ENCODE measurements at regions not wholly inside any gene's neighbourhood (a gene's known extent, or its start where the extent isn't known, plus 50 kb on each side); places are given as distances from the start of the nearest gene placed in this dataset.

GRCh38 chr5:2003206-2003605 is 120.5 kb upstream of the IRX4 start:
- H3K27me3 Mint-ChIP-seq = peaks cover 12% of the 10 kb centered on the region
- no peak overlapping the region for H3K27ac Mint-ChIP-seq
- H3K4me3 Mint-ChIP-seq = no peak overlapping the region
- ChIA-PET POLR2A (no interaction called here), CTCF (no interaction called here)
- H3K9me3 Mint-ChIP-seq (ENCODE audit: low read depth) = peaks cover 2% of the 10 kb centered on the region
- intact Hi-C loops (cut with DNase I, micrococcal nuclease) = no loop called here
- DNase-seq = no peak
- no peak for ATAC-seq
- no peaks in the 10 kb centered on the region for H3K4me1 Mint-ChIP-seq
- H3K36me3 Mint-ChIP-seq (ENCODE audit: low read depth) = no peaks in the 10 kb centered on the region

- Mint-ChIP-seq H3K9me3 (ENCODE audit: low read depth) (peaks cover 6% of the 10 kb centered on the region), H3K27ac (no peak overlapping the region), H3K4me3 (no peak overlapping the region), H3K27me3 (peaks cover 16% of the 10 kb centered on the region), H3K36me3 (ENCODE audit: low read depth) (no peaks in the 10 kb centered on the region), H3K4me1 (no peaks in the 10 kb centered on the region)
- ATAC-seq (no peak), DNase-seq (no peak)
- CTCF ChIA-PET = no interaction called here
- POLR2A ChIA-PET = no interaction called here
- intact Hi-C loops (cut with DNase I, micrococcal nuclease) = no loop called here
Observed at GRCh38 chr5:2001300-2001699, 118.6 kb upstream of the IRX4 start.

- Mint-ChIP-seq H3K36me3 (ENCODE audit: low read depth) (no peaks in the 10 kb centered on the region), H3K27me3 (peaks cover 16% of the 10 kb centered on the region), H3K4me1 (no peaks in the 10 kb centered on the region), H3K9me3 (ENCODE audit: low read depth) (peaks cover 6% of the 10 kb centered on the region), H3K4me3 (no peak overlapping the region), H3K27ac (no peak overlapping the region)
- ChIA-PET POLR2A (no interaction called here), CTCF (interaction anchor here (0.6 kb wide), 1 partner anchor 1513 kb away, joined by 3 read pairs; no protein-coding TSS in a partner anchor)
- ATAC-seq = no peak
- intact Hi-C loops (cut with DNase I, micrococcal nuclease) = no loop called here
- no peak for DNase-seq
Observed at GRCh38 chr5:2000591-2000990, 117.9 kb upstream of the IRX4 start.

- H3K4me1 Mint-ChIP-seq = no peaks in the 10 kb centered on the region
- intact Hi-C loops (cut with DNase I, micrococcal nuclease) = no loop called here
- no peaks in the 10 kb centered on the region for H3K36me3 Mint-ChIP-seq (ENCODE audit: low read depth)
- ChIA-PET CTCF (no interaction called here), POLR2A (no interaction called here)
- no peak overlapping the region for H3K4me3 Mint-ChIP-seq
- ATAC-seq (no peak), DNase-seq (no peak)
- H3K9me3 Mint-ChIP-seq (ENCODE audit: low read depth) = peaks cover 6% of the 10 kb centered on the region
- H3K27me3 Mint-ChIP-seq = peaks cover 19% of the 10 kb centered on the region
- no peak overlapping the region for H3K27ac Mint-ChIP-seq
Observed at GRCh38 chr5:1999794-2000193, 117.1 kb upstream of the IRX4 start.

GRCh38 chr5:1998716-1999317 is 116.1 kb upstream of the IRX4 start:
- POLR2A ChIA-PET = no interaction called here
- peaks cover 6% of the 10 kb centered on the region for H3K9me3 Mint-ChIP-seq (ENCODE audit: low read depth)
- peaks cover 24% of the 10 kb centered on the region for H3K27me3 Mint-ChIP-seq

GRCh38 chr5:1998348-1998669 is 115.6 kb upstream of the IRX4 start:
- Mint-ChIP-seq H3K4me3 (no peak overlapping the region), H3K36me3 (ENCODE audit: low read depth) (no peaks in the 10 kb centered on the region), H3K9me3 (ENCODE audit: low read depth) (peaks cover 6% of the 10 kb centered on the region), H3K27ac (no peak overlapping the region), H3K27me3 (peaks cover 23% of the 10 kb centered on the region), H3K4me1 (no peaks in the 10 kb centered on the region)
- intact Hi-C loops (cut with DNase I, micrococcal nuclease) = no loop called here
- DNase-seq = no peak
- CTCF ChIA-PET = no interaction called here
- POLR2A ChIA-PET = no interaction called here
- ATAC-seq = no peak

More at GRCh38 chr5:1998716-1999317, 116.1 kb upstream of the IRX4 start:
- ATAC-seq (no peak), DNase-seq (no peak)
- intact Hi-C loops (cut with DNase I, micrococcal nuclease) = no loop called here
- CTCF ChIA-PET = no interaction called here
- Mint-ChIP-seq H3K4me1 (no peaks in the 10 kb centered on the region), H3K27ac (no peak overlapping the region), H3K4me3 (no peak overlapping the region), H3K36me3 (ENCODE audit: low read depth) (no peaks in the 10 kb centered on the region)

- POLR2A ChIA-PET = no interaction called here
- Mint-ChIP-seq H3K27me3 (peaks cover 22% of the 10 kb centered on the region), H3K9me3 (ENCODE audit: low read depth) (peaks cover 6% of the 10 kb centered on the region), H3K36me3 (ENCODE audit: low read depth) (no peaks in the 10 kb centered on the region), H3K27ac (no peak overlapping the region), H3K4me3 (no peak overlapping the region), H3K4me1 (no peaks in the 10 kb centered on the region)
- no peak for ATAC-seq
- intact Hi-C loops (cut with DNase I, micrococcal nuclease) = no loop called here
- CTCF ChIA-PET = interaction anchor here (0.6 kb wide), 1 partner anchor 172 kb away, joined by 3 read pairs; no protein-coding TSS in a partner anchor
- no peak for DNase-seq
Observed at GRCh38 chr5:1997640-1998347, 115.1 kb upstream of the IRX4 start.

GRCh38 chr5:1995491-1995890 is 112.8 kb upstream of the IRX4 start:
- POLR2A ChIA-PET = no interaction called here
- H3K27me3 Mint-ChIP-seq = peaks cover 25% of the 10 kb centered on the region
- DNase-seq (no peak), ATAC-seq (no peak)
- no peak overlapping the region for H3K4me3 Mint-ChIP-seq
- H3K27ac Mint-ChIP-seq = no peak overlapping the region
- no peaks in the 10 kb centered on the region for H3K36me3 Mint-ChIP-seq (ENCODE audit: low read depth)
- no peaks in the 10 kb centered on the region for H3K4me1 Mint-ChIP-seq
- intact Hi-C loops (cut with DNase I, micrococcal nuclease) = no loop called here
- H3K9me3 Mint-ChIP-seq (ENCODE audit: low read depth) = peaks cover 8% of the 10 kb centered on the region
- CTCF ChIA-PET = no interaction called here

- H3K27ac Mint-ChIP-seq = no peak overlapping the region
- CTCF ChIA-PET = no interaction called here
- ATAC-seq = no peak
Observed at GRCh38 chr5:1987471-1987870, 104.7 kb upstream of the IRX4 start.

GRCh38 chr5:1985781-1986180 is 103.1 kb upstream of the IRX4 start:
- no peaks in the 10 kb centered on the region for H3K36me3 Mint-ChIP-seq (ENCODE audit: low read depth)
- H3K9me3 Mint-ChIP-seq (ENCODE audit: low read depth) = peaks cover 8% of the 10 kb centered on the region
- intact Hi-C loops (cut with DNase I, micrococcal nuclease) = no loop called here
- H3K27ac Mint-ChIP-seq = no peak overlapping the region
- ChIA-PET CTCF (interaction anchor here (1.2 kb wide), 1 partner anchor 55 kb away, joined by 3 read pairs; no protein-coding TSS in a partner anchor), POLR2A (no interaction called here)
- no peak for DNase-seq
- no peaks in the 10 kb centered on the region for H3K4me1 Mint-ChIP-seq
- H3K27me3 Mint-ChIP-seq = peaks cover 20% of the 10 kb centered on the region
- no peak overlapping the region for H3K4me3 Mint-ChIP-seq
- ATAC-seq = no peak

More at GRCh38 chr5:1987471-1987870, 104.7 kb upstream of the IRX4 start:
- no peak overlapping the region for H3K4me3 Mint-ChIP-seq
- no peaks in the 10 kb centered on the region for H3K4me1 Mint-ChIP-seq
- H3K36me3 Mint-ChIP-seq (ENCODE audit: low read depth) = no peaks in the 10 kb centered on the region
- DNase-seq = no peak
- H3K27me3 Mint-ChIP-seq = peaks cover 20% of the 10 kb centered on the region
- intact Hi-C loops (cut with DNase I, micrococcal nuclease) = no loop called here
- H3K9me3 Mint-ChIP-seq (ENCODE audit: low read depth) = peaks cover 8% of the 10 kb centered on the region
- POLR2A ChIA-PET = no interaction called here

GRCh38 chr5:1983919-1984695 is 101.4 kb upstream of the IRX4 start:
- ATAC-seq (no peak), DNase-seq (no peak)
- intact Hi-C loops (cut with DNase I, micrococcal nuclease) = no loop called here
- Mint-ChIP-seq H3K9me3 (ENCODE audit: low read depth) (no peaks in the 10 kb centered on the region), H3K36me3 (ENCODE audit: low read depth) (no peaks in the 10 kb centered on the region), H3K4me1 (no peaks in the 10 kb centered on the region), H3K27ac (no peak overlapping the region), H3K27me3 (peaks cover 24% of the 10 kb centered on the region), H3K4me3 (no peak overlapping the region)
- CTCF ChIA-PET = no interaction called here
- POLR2A ChIA-PET = no interaction called here

- CTCF ChIA-PET = no interaction called here
Observed at GRCh38 chr5:1983401-1983800, 100.7 kb upstream of the IRX4 start.

More at GRCh38 chr5:1983401-1983800, 100.7 kb upstream of the IRX4 start:
- Mint-ChIP-seq H3K9me3 (ENCODE audit: low read depth) (no peaks in the 10 kb centered on the region), H3K27ac (no peak overlapping the region), H3K36me3 (ENCODE audit: low read depth) (no peaks in the 10 kb centered on the region), H3K4me3 (no peak overlapping the region), H3K4me1 (no peaks in the 10 kb centered on the region), H3K27me3 (peaks cover 22% of the 10 kb centered on the region)
- intact Hi-C loops (cut with DNase I, micrococcal nuclease) = no loop called here
- no peak for DNase-seq
- ATAC-seq = no peak
- POLR2A ChIA-PET = no interaction called here

Measured in activated CD4-positive, alpha-beta T cell treated with anti-CD3 and anti-CD28 coated beads for 36 hours (primary cell).